ENCODE measurements at regions not wholly inside any gene's neighbourhood (a gene's known extent, or its start where the extent isn't known, plus 50 kb on each side); places are given as distances from the start of the nearest gene placed in this dataset.

DNA sequence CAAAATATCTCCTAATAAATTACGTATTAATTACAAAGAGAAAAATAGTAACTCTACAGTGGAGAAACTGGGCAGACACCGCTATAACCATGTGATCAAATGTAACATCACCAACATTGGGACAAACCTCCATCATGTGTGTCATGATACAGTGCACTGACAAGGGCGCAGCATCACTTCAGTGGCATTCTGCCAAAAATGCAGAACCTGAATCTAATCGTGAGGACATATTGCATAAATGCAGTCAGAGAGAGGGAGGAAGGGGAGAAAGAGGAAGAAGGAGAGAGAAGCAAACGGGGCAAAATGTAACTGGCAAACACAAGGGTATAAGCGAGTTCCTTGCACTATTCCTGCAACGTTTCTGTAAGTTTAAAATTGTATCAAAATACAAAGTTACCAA lies 74.2 kb upstream of the MARCHF10 start:
- no peak for DNase-seq (ENCODE audit: low read depth)

DNA sequence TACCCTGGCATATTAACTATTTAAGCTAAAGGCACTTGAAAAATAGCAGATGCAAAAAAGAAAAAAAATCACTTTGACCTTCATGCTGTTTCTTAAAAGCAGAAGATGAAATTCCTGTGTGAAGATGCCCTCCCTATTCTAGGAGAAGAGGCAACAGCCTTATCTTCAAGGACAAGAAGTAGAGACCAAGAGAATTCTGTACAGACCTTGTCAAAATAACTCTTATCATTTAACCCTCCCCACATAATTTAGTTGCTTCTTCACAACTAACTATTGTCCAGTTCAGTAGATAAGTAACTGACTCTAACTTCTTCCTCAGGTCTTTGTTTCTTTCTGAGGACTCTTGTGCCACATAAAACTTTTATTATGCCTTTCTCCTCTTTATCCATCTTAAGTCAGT lies 72.0 kb upstream of the MARCHF10 start:
- DNase-seq (ENCODE audit: low read depth): no peak

DNA sequence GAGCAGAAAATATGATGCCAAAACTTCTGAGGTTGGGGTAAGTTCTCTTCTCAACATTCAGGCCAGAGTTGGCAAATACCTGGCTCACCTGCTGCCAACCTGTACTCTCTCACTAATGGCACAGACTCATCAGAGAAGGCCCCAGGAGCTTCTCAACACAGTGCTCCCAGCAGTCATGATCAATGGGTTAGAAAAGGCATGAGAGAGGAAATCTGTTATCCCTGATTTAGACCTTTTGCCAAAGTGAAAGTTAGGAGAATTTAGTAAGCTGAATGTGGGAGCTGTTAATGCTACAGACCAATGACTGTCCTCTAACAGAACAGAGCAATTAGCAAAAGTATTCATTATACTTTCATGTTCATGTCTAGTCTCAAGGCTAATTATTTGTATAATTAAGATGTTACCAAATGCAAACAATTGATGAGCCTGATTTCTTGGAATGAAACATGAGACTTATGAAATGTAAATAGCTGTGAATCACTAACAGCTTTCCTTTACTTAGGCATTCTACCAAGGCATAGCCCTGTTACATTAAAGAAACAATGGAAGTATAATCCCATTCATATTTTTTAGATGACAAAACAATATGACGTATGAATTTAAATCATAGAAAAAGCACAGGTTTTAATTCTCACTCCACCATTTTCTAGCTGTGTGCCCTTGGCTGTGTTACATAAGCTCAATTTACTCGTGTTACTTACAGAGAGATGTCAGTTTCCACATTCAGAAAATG lies 68.7 kb upstream of the MARCHF10 start:
- DNase-seq (ENCODE audit: low read depth): peak; percentile 9

DNA sequence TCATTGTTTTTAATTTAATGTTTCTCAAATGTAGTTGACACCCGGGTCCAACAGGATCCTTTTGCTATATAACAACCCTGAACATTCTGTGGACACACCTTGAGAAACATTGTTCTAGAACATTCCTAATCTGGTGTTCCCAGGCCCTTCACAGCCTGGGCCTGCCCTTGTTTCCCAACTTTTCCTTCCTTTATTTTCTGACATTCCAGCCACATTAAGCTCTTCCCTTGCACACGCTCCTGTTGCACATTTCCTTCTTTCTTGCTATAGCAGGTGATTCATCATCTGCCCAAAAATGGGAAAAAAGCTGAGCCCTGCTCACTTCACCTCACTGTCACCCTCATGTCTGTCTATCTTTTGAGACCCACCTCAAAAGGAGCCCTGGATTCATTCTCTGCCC lies 67.9 kb upstream of the MARCHF10 start:
- no peak for DNase-seq (ENCODE audit: low read depth)

DNA sequence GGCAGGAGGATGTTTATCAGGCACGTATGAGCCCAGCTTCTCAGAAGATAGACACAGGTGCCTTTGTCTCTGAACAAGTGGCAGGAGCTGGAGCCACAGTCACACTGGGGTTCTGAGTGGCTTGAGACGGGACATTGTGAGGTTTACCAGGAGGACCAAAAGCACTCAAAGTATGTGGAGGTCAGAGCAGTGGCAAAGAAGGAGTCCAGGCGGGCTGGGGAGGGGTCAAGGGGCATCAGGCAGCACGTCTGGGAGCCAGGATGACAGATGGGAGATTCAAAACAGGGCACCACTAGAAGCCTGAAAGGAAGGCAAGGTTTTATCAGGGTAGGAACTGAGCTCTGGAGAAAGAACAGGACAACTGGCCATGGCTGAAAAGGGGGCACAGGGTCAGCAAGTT lies 67.2 kb upstream of the MARCHF10 start:
- no peak for DNase-seq (ENCODE audit: low read depth)

DNA sequence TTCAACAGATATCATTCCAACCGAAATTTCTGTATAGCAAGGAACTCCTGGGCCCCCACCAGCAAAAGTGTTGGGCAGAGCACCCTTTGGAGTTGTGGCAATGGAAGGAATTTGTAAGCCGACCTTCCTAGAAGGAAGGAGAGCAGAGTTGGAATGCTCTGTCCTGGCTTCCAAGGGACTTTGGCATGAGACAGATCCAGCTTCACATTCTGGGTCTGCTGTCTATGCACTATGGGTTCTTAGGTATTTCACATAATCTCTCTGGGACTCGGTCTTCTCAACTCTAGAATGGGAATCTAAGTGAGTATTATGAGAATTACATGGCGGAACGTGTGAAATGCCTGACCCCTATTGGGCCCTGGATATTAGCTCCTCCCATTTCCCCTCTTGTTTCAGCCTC lies 63.2 kb upstream of the MARCHF10 start:
- no peak for DNase-seq (ENCODE audit: low read depth)

DNA sequence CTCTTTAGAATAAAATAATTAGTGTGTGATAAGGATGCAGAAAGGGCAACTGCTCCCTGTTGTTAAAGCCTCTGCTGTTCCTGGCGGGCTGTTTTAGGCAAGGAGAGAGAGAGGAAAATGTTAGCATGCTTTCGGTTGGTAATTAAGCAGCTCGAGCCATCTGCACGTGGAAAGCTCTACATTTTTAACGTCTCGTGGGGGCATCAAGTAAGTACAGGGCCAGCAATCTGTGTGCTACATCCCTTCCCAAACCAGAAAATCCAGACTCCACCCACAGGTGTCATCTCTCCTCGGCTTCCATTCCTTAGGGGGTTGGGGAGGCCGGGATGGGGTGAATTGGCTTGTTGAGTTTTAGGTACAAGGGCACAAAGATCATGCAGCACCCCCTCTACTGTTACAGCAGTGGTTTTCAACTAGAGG lies 62.4 kb upstream of the MARCHF10 start:
- no peak for DNase-seq (ENCODE audit: low read depth)

DNA sequence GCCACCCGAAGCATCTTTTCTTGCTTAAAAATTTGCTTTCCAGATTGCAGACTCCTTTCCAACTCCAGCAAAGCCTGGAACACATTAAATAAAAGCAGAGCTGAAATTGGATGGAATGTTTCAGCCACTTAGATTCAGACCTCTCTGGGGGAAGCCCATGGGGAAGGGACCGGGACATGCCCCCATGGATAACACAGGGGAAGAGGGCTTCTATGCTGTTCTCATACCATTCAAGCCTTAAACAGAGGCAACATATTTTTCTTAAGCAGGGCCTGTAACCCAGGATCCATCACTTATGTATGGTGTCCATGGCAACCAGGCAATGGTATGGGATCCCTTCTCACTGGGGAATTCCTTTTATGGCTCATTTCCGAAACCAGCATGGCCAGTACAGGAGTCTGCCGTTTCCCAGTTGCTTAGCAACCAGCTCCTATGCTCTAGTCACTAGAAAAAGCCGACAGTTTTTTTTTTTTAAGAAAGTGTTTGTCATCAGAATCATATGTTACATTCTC lies 62.0 kb upstream of the MARCHF10 start:
- DNase-seq (ENCODE audit: low read depth): no peak

DNA sequence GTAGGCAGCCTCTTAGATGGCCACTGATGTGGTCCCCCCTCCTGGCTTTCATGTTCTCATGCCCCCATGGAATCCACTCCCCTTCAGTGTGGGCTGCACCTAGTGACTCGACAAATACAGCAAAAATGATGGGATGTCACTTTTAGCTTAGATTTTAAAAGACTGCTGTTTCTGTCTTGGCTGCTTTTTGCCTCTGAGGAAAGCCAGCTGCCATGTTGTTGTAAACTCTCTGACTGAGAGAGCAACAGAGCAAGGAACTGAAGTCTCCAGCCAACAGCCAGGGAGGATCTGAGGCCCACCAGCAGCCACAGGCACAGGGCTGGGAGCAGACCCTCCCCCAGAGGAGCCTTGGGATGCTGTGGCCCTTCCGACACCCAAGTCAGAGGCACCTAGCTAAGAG lies 60.6 kb upstream of the MARCHF10 start:
- no peak for DNase-seq (ENCODE audit: low read depth)

DNA sequence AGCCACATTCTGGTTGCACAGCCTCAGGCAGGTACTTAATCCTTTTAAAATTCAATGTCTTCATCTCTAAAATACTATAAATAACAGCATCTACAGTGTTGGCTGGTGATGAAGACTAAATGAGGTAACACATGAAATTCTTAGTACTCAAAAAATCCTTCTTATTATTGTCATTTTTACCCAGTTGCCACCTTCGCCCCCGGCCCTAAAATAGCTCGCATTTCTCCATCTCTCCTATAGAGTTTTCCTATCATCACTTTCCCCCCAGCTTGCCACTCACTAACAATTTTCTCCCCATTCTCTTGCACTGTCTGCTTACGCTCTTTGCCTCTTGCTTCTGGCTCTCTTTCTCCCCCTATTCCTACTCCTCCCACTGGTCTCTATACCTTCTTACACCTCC lies 59.9 kb upstream of the MARCHF10 start:
- no peak for DNase-seq (ENCODE audit: low read depth)

DNA sequence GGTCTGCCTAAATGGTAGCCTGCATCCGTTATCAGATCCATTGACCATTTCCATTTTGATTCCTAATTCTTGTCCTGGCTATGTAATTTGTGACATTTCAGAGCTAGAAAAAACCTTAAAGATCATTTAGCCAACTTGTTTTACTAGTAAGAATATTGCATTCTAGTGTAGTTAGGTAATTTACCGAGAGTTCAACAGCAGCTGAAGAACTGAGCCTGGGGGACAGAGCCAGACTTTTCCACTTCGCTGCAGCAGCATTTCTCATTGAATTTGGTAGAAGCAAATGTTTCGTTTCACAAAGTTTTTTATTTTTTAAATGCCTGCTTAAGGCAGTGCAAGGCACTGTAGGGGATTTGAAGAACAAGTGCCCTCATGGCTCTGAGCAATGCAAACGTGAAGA lies 59.2 kb upstream of the MARCHF10 start:
- DNase-seq (ENCODE audit: low read depth): no peak

DNA sequence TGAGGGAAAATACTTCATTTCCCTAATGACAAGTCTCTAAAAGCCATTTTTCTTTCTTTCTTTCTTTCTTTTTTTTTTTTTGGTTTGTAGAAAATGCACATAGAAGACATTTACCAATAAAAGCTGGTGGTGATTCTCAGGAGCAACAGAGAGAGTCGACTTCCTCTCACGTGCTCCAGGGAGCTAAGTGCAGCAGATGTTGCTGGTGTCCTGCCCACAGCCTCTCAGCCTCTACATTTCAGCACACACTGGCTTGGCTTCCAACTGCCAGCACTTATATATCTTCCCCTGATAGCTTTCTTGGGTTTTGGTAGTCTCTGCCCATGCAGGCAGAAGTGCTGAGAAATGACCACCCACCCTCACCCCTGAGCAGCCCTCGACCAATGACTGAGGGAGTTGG lies 58.4 kb upstream of the MARCHF10 start:
- DNase-seq (ENCODE audit: low read depth): no peak

DNA sequence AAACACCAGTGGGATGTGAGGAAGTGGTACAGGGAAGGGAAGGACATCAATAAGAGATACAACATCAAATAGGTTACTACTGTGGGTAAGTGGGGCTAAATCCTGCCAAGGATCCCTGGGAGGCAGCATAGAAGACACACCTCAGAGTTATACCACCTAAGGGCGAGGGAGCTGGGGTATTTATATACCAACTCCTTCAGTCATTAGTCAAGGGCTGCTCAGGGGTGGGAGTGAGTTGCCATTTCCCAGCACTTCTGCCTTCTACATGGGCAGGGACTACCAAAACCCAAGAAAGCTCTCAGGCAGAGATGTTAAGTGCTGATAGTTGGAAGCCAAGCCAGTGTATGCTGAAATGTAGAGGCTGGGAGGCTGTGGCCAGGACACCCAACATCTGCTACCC lies 57.5 kb upstream of the MARCHF10 start:
- DNase-seq (ENCODE audit: low read depth): no peak

DNA sequence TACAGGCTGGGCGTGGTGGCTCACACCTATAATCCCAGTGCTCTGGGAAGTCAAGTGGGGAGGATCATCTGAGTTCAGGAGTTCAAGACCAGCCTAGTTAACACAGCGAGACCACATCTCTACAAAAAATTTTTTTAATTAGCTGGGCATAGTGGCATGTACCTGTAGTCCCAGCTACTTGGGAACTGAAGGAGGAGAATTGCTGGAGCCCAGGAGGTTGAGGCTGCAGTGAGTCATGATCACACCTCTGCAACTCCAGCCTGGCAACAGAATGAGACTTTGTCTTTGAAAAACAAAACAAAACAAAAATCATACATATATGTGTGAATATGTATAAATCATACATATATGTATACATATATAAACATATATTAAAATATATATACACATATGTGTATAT lies 54.1 kb upstream of the MARCHF10 start:
- DNase-seq (ENCODE audit: low read depth): no peak

DNA sequence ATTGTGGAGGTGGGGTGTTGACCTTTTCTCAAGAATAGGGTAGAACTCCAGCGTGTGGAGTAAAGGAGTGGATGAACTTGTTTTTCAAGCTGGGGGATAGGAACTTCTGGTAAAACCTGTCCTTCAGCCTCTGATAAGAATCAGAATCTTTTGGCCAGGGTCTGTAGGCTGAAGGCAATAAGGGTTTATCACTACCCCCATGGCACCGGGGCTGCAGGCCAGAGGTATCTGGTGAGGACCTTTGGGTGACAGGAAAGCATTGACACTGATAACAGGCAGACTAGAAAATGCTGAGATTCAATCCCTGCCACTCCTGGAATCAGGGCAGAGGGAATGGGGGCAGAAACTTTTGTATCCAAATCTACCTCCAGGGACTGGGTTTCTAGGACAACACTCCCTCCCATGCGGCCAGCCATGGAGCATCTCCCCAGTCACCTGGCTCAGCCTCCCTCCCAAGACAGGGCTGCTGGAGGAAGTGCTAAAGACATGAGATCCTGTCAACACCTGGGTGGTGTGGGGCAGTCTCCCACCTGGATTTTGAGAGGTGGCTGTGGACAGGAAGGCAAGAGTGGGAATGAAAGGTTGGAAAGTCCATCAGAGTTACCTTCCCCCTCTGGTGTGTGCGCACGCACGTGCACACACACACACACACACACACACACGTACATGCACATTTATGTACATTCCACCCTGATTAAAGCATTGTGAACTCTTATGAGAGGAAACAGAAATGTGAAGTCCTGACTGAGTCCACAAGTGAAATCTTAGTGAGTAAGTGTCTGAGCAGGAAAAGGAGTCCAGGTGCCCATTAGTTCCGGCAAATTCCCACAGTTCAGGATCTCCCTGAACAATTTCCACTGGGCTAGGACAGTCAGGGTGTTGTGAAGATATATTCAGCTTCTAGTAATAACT lies 53.1 kb upstream of the MARCHF10 start:
- DNase-seq (ENCODE audit: low read depth): no peak

DNA sequence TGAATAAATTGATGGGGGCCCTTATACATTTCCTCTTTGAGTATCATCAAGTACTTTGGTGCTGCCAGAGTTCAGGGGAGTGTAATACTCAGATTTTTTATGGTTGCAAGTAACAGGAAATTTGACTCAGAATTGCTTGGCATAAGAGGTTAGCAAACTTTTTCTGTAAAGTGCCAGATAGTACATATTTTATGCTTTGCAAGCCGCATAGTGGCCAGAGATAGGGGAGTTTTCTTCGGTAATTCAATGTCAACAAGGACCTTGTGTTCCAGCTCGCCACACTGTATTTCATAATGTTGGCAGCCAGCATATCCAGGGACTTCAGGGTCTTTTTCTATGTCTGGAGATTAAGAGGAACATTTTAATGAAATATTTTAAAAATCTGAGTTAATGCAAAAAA lies 51.0 kb upstream of the MARCHF10 start:
- no peak for DNase-seq (ENCODE audit: low read depth)
